Nephron (organoid): ENCODE measurements at regions not wholly inside any gene's neighbourhood (a gene's known extent, or its start where the extent isn't known, plus 50 kb on each side); places are given as distances from the start of the nearest gene placed in this dataset.

Experiments used
- H3K27ac Mint-ChIP-seq, 3 experiments: 2 replicates each; pipeline ENCODE4 v1.8.0; 2020; ENCODE audit warnings: mixed read lengths in 3 of 3, mild to moderate bottlenecking in 2 of 3, moderate library complexity in 1 of 3
- H3K27me3 Mint-ChIP-seq: 2 replicates; pipeline ENCODE4 v1.8.0; 2021; ENCODE audit warnings: low read depth, mild to moderate bottlenecking, moderate library complexity, mixed read lengths
- H3K36me3 Mint-ChIP-seq: 2 replicates; pipeline ENCODE4 v1.8.0; 2020; ENCODE audit warnings: low read depth, mixed read lengths
- H3K4me1 Mint-ChIP-seq: 2 replicates; pipeline ENCODE4 v1.8.0; 2020; ENCODE audit warnings: mixed read lengths
- H3K4me3 Mint-ChIP-seq, 3 experiments: 2 replicates each; pipeline ENCODE4 v1.8.0; 2020; ENCODE audit warnings: mild to moderate bottlenecking in 3 of 3, mixed read lengths in 3 of 3, moderate library complexity in 2 of 3
- H3K9me3 Mint-ChIP-seq: 2 replicates; pipeline ENCODE4 v1.8.0; 2020; ENCODE audit warnings: mixed read lengths
- CTCF ChIP-seq, 3 experiments: fragments of 200-600 bp; sonication (generic); IDR thresholded peaks; one replicate each; pipeline ENCODE4 v1.5.0; 2021; ENCODE audit warnings: antibody characterized with exemption in 3 of 3; ENCODE audit not compliant: unreplicated experiment in 3 of 3

DNA sequence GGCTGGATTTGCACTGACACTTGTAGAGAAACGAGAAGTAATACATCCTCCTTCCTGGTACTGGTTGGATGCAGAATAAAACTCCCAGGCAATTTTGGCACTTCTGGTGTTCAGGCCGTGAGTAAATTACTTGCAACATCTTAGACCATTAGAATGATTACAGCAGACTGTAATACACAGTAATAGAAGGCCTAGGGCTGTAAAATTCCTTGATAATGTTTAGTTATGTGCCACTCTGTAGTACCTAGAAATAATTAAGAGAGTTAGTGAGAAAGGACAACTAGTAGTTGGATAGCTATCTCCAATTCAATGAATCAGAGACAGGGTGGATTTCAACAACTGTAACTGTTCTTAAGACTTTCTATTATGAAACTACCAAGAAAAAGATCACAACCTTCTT lies 356.3 kb upstream of the SETBP1 start:
- Mint-ChIP-seq H3K4me1 (no peaks in the 10 kb centered on the region), H3K9me3 (peaks cover 2% of the 10 kb centered on the region), H3K27me3 (no peaks in the 10 kb centered on the region), H3K4me3 (no peak overlapping the region), H3K27ac (no peak overlapping the region), H3K36me3 (no peaks in the 10 kb centered on the region)
- TF ChIP-seq CTCF (IDR thresholded peaks at IDR 0.05; ENCODE audit: unreplicated experiment in 3 of 3): no peak

DNA sequence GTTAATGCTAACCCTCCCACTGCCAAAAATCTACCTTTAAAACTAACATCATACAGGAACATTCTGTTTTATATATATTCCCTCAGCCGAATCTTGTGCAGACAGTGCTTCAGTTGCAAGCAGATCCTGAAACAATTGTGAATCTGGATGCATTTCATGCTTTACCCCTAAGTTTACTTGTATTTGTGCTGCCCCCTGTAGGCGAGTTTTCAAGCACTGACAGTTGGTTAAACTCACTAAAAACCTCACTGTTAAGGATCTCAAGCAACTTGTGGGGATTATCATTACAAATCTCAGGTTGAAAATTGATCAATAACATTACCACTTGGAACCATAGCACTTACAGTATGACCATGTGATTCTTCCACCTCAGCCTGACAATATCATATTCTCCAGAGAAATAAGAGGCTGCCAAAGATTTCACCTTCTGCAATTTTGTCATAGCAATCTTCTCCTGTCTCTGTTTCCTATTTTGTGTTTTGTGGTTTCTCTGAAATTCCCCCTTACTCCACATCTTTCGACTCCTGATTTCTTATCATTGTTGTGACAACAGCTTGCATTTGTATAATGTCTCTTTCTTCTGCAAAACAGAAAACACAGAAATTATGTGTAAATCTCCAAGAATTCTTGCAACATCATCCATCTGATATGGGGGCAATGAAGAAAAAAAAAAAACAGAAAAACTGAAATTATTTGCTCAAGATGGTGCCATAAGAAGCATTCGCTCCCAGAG lies 354.6 kb upstream of the SETBP1 start:
- H3K27ac Mint-ChIP-seq: no peak overlapping the region
- H3K36me3 Mint-ChIP-seq: no peaks in the 10 kb centered on the region
- H3K4me1 Mint-ChIP-seq: no peaks in the 10 kb centered on the region
- H3K27me3 Mint-ChIP-seq: no peaks in the 10 kb centered on the region
- TF ChIP-seq CTCF (IDR thresholded peaks at IDR 0.05; ENCODE audit: unreplicated experiment in 3 of 3): peak; percentile 42 to 57 (median 49)
- peaks cover 5% of the 10 kb centered on the region for H3K9me3 Mint-ChIP-seq
- H3K4me3 Mint-ChIP-seq: no peak overlapping the region

- Mint-ChIP-seq H3K27me3 (no peaks in the 10 kb centered on the region), H3K27ac (no peak overlapping the region), H3K9me3 (peaks cover 15% of the 10 kb centered on the region), H3K36me3 (no peaks in the 10 kb centered on the region), H3K4me3 (no peak overlapping the region), H3K4me1 (no peaks in the 10 kb centered on the region)
- TF ChIP-seq CTCF (IDR thresholded peaks at IDR 0.05; ENCODE audit: unreplicated experiment in 3 of 3): no peak
Measured at GRCh38 chr18:44331656-44332570, 348.8 kb upstream of the SETBP1 start.

DNA sequence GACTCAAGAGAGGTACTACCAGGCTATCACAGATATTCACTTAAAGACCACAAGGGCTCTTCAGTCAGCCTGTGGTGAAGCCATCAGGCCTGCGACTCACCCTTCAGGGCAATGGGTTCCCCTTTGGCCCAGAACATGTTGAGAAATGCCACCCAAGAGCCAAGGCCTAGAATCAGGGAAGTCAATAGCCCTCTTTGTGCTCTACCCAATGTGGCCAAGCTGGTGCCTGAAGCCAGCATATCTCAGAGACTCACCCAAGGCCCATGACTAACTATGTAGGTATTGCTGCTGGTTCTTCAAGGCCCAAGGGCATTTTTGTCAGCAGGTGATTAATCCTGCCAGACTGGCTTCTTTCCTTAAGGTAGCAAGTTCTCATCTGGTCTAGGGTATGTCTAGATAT lies 338.9 kb upstream of the SETBP1 start:
- peaks cover 6% of the 10 kb centered on the region for H3K4me1 Mint-ChIP-seq
- peaks cover 4% of the 10 kb centered on the region for H3K36me3 Mint-ChIP-seq
- no peaks in the 10 kb centered on the region for H3K27me3 Mint-ChIP-seq
- peaks cover 31% of the 10 kb centered on the region for H3K9me3 Mint-ChIP-seq
- no peak for TF ChIP-seq CTCF (IDR thresholded peaks at IDR 0.05; ENCODE audit: unreplicated experiment in 3 of 3)
- H3K4me3 Mint-ChIP-seq: no peak overlapping the region
- no peak overlapping the region for H3K27ac Mint-ChIP-seq

- TF ChIP-seq CTCF (IDR thresholded peaks at IDR 0.05; ENCODE audit: unreplicated experiment in 3 of 3): no peak
- no peaks in the 10 kb centered on the region for H3K27me3 Mint-ChIP-seq
- no peak overlapping the region for H3K4me3 Mint-ChIP-seq
- H3K4me1 Mint-ChIP-seq: peaks cover 6% of the 10 kb centered on the region
- peaks cover 4% of the 10 kb centered on the region for H3K36me3 Mint-ChIP-seq
- no peak overlapping the region for H3K27ac Mint-ChIP-seq
- peaks cover 29% of the 10 kb centered on the region for H3K9me3 Mint-ChIP-seq
Measured at GRCh38 chr18:44342162-44342561, 338.5 kb upstream of the SETBP1 start.
